ENCODE measurements at regions not wholly inside any gene's neighbourhood (a gene's known extent, or its start where the extent isn't known, plus 50 kb on each side); places are given as distances from the start of the nearest gene placed in this dataset.

- no peaks in the 10 kb centered on the region for H3K4me1 ChIP-seq (ENCODE audit: control insufficient read depth in 1 of 2, extremely low read depth in 1 of 2, insufficient read depth in 2 of 2, low read length in 2 of 2)
- no peak overlapping the region for H3K27ac ChIP-seq (ENCODE audit: low read length)
- H3K4me3 Mint-ChIP-seq = no peak overlapping the region
- no peaks in the 10 kb centered on the region for H3K9me3 ChIP-seq
- no peaks in the 10 kb centered on the region for H3K36me3 ChIP-seq (ENCODE audit: control insufficient read depth in 2 of 2, extremely low read depth in 1 of 2, insufficient read depth in 1 of 2, low read length in 1 of 2)
- no peak for DNase-seq
- ATAC-seq (replicated peaks in 1 of 4) = no peak
- peaks cover 3 to 12% of the 10 kb centered on the region in 2 donors for H3K27me3 Mint-ChIP-seq
- H3K4me1 Mint-ChIP-seq = no peaks in the 10 kb centered on the region
- H3K4me3 ChIP-seq (ENCODE audit: control insufficient read depth in 1 of 2, extremely low read depth in 1 of 2, low read length in 1 of 2) = no peak overlapping the region
- no peak overlapping the region for H3K27ac Mint-ChIP-seq
- H3K9me3 Mint-ChIP-seq = peaks cover 0 to 5% (median 5%) of the 10 kb centered on the region in 3 donors
- no peaks in the 10 kb centered on the region for H3K36me3 Mint-ChIP-seq
- POLR2A ChIA-PET = no interaction called here
- H3K27me3 ChIP-seq (replicated peaks in 1 of 2; ENCODE audit: control insufficient read depth in 2 of 2, extremely low read depth in 1 of 2, insufficient read depth in 2 of 2, low read length in 1 of 2) = peaks cover 0 to 4% of the 10 kb centered on the region in 2 experiments
- CTCF ChIA-PET = no interaction called here
- WGBS (ENCODE audit: insufficient coverage) = 87% methylated on average over 2 of the region's 5 CpGs
These were observed 153.5 kb upstream of the TMEM72 start for GRCh38 chr10:44757551-44758205.

- POLR2A ChIA-PET = no interaction called here
- Histone ChIP-seq H3K27me3 (replicated peaks in 1 of 2; ENCODE audit: control insufficient read depth in 2 of 2, extremely low read depth in 1 of 2, insufficient read depth in 2 of 2, low read length in 1 of 2) (peaks cover 0 to 4% of the 10 kb centered on the region in 2 experiments), H3K4me1 (ENCODE audit: control insufficient read depth in 1 of 2, extremely low read depth in 1 of 2, insufficient read depth in 2 of 2, low read length in 2 of 2) (no peaks in the 10 kb centered on the region), H3K27ac (ENCODE audit: low read length) (no peak overlapping the region), H3K4me3 (ENCODE audit: control insufficient read depth in 1 of 2, extremely low read depth in 1 of 2, low read length in 1 of 2) (no peak overlapping the region), H3K9me3 (no peaks in the 10 kb centered on the region), H3K36me3 (ENCODE audit: control insufficient read depth in 2 of 2, extremely low read depth in 1 of 2, insufficient read depth in 1 of 2, low read length in 1 of 2) (no peaks in the 10 kb centered on the region)
- DNase-seq (no peak), ATAC-seq (replicated peaks in 1 of 4) (no peak)
- H3K36me3 Mint-ChIP-seq = no peaks in the 10 kb centered on the region
- peaks cover 0 to 5% (median 5%) of the 10 kb centered on the region in 3 donors for H3K9me3 Mint-ChIP-seq
- no peak overlapping the region for H3K27ac Mint-ChIP-seq
- H3K27me3 Mint-ChIP-seq = peaks cover 3 to 14% of the 10 kb centered on the region in 2 donors
- CTCF ChIA-PET = no interaction called here
- H3K4me3 Mint-ChIP-seq = no peak overlapping the region
- H3K4me1 Mint-ChIP-seq = no peaks in the 10 kb centered on the region
- 18% methylated on average over 5 of the region's 5 CpGs for WGBS (ENCODE audit: insufficient coverage)
These were observed 152.0 kb upstream of the TMEM72 start for GRCh38 chr10:44759122-44759521.

GRCh38 chr10:44760513-44760912, 150.6 kb upstream of the TMEM72 start:
- Mint-ChIP-seq H3K4me3 (no peak overlapping the region), H3K9me3 (peaks cover 0 to 5% (median 0%) of the 10 kb centered on the region in 3 donors), H3K36me3 (no peaks in the 10 kb centered on the region), H3K27me3 (peaks cover 3 to 14% of the 10 kb centered on the region in 2 donors), H3K27ac (no peak overlapping the region), H3K4me1 (no peaks in the 10 kb centered on the region)
- H3K4me3 ChIP-seq (ENCODE audit: control insufficient read depth in 1 of 2, extremely low read depth in 1 of 2, low read length in 1 of 2) = no peak overlapping the region
- ATAC-seq (replicated peaks in 1 of 4) (no peak), DNase-seq (no peak)
- POLR2A ChIA-PET = no interaction called here
- H3K36me3 ChIP-seq (ENCODE audit: control insufficient read depth in 2 of 2, extremely low read depth in 1 of 2, insufficient read depth in 1 of 2, low read length in 1 of 2) = no peaks in the 10 kb centered on the region
- H3K9me3 ChIP-seq = no peaks in the 10 kb centered on the region
- 50% methylated on average over 1 of the region's 1 CpG for WGBS (ENCODE audit: insufficient coverage)
- H3K27me3 ChIP-seq (replicated peaks in 1 of 2; ENCODE audit: control insufficient read depth in 2 of 2, extremely low read depth in 1 of 2, insufficient read depth in 2 of 2, low read length in 1 of 2) = peaks cover 0 to 4% of the 10 kb centered on the region in 2 experiments
- CTCF ChIA-PET = no interaction called here
- H3K27ac ChIP-seq (ENCODE audit: low read length) = no peak overlapping the region
- H3K4me1 ChIP-seq (ENCODE audit: control insufficient read depth in 1 of 2, extremely low read depth in 1 of 2, insufficient read depth in 2 of 2, low read length in 2 of 2) = no peaks in the 10 kb centered on the region

GRCh38 chr10:44761076-44761475, 150.1 kb upstream of the TMEM72 start:
- WGBS (ENCODE audit: insufficient coverage) = 70% methylated on average over 5 of the region's 5 CpGs
- ChIA-PET POLR2A (no interaction called here), CTCF (no interaction called here)
- Histone ChIP-seq H3K27ac (ENCODE audit: low read length) (no peak overlapping the region), H3K4me3 (ENCODE audit: control insufficient read depth in 1 of 2, extremely low read depth in 1 of 2, low read length in 1 of 2) (no peak overlapping the region), H3K27me3 (replicated peaks in 1 of 2; ENCODE audit: control insufficient read depth in 2 of 2, extremely low read depth in 1 of 2, insufficient read depth in 2 of 2, low read length in 1 of 2) (peaks cover 0 to 4% of the 10 kb centered on the region in 2 experiments), H3K4me1 (ENCODE audit: control insufficient read depth in 1 of 2, extremely low read depth in 1 of 2, insufficient read depth in 2 of 2, low read length in 2 of 2) (no peaks in the 10 kb centered on the region), H3K9me3 (no peaks in the 10 kb centered on the region), H3K36me3 (ENCODE audit: control insufficient read depth in 2 of 2, extremely low read depth in 1 of 2, insufficient read depth in 1 of 2, low read length in 1 of 2) (no peaks in the 10 kb centered on the region)
- Mint-ChIP-seq H3K4me1 (no peaks in the 10 kb centered on the region), H3K27me3 (peaks cover 3 to 14% of the 10 kb centered on the region in 2 donors), H3K4me3 (no peak overlapping the region), H3K27ac (no peak overlapping the region), H3K9me3 (peaks cover 0 to 8% (median 0%) of the 10 kb centered on the region in 3 donors), H3K36me3 (no peaks in the 10 kb centered on the region)
- ATAC-seq (replicated peaks in 1 of 4) (no peak), DNase-seq (no peak)

- peaks cover 0 to 3% (median 0%) of the 10 kb centered on the region in 3 donors for H3K9me3 Mint-ChIP-seq
- no peak overlapping the region for H3K27ac ChIP-seq (ENCODE audit: low read length)
- no peaks in the 10 kb centered on the region for H3K4me1 Mint-ChIP-seq
- H3K4me3 ChIP-seq (ENCODE audit: control insufficient read depth in 1 of 2, extremely low read depth in 1 of 2, low read length in 1 of 2) = no peak overlapping the region
- DNase-seq = no peak
- ChIA-PET CTCF (no interaction called here), POLR2A (no interaction called here)
- no peaks in the 10 kb centered on the region for H3K36me3 ChIP-seq (ENCODE audit: control insufficient read depth in 2 of 2, extremely low read depth in 1 of 2, insufficient read depth in 1 of 2, low read length in 1 of 2)
- H3K9me3 ChIP-seq = no peaks in the 10 kb centered on the region
- no peak overlapping the region for H3K27ac Mint-ChIP-seq
- WGBS (ENCODE audit: insufficient coverage) = 39% methylated on average over 3 of the region's 3 CpGs
- H3K4me3 Mint-ChIP-seq = no peak overlapping the region
- peaks cover 0 to 4% of the 10 kb centered on the region in 2 experiments for H3K27me3 ChIP-seq (replicated peaks in 1 of 2; ENCODE audit: control insufficient read depth in 2 of 2, extremely low read depth in 1 of 2, insufficient read depth in 2 of 2, low read length in 1 of 2)
- no peak for ATAC-seq (replicated peaks in 1 of 4)
- no peaks in the 10 kb centered on the region for H3K36me3 Mint-ChIP-seq
- peaks cover 0 to 6% of the 10 kb centered on the region in 2 donors for H3K27me3 Mint-ChIP-seq
- no peaks in the 10 kb centered on the region for H3K4me1 ChIP-seq (ENCODE audit: control insufficient read depth in 1 of 2, extremely low read depth in 1 of 2, insufficient read depth in 2 of 2, low read length in 2 of 2)
These were observed 147.8 kb upstream of the TMEM72 start for GRCh38 chr10:44763331-44763730.

GRCh38 chr10:44765299-44765698, 145.8 kb upstream of the TMEM72 start:
- H3K27ac Mint-ChIP-seq = no peak overlapping the region
- Histone ChIP-seq H3K36me3 (ENCODE audit: control insufficient read depth in 2 of 2, extremely low read depth in 1 of 2, insufficient read depth in 1 of 2, low read length in 1 of 2) (no peaks in the 10 kb centered on the region), H3K27ac (ENCODE audit: low read length) (no peak overlapping the region), H3K4me3 (ENCODE audit: control insufficient read depth in 1 of 2, extremely low read depth in 1 of 2, low read length in 1 of 2) (no peak overlapping the region), H3K4me1 (ENCODE audit: control insufficient read depth in 1 of 2, extremely low read depth in 1 of 2, insufficient read depth in 2 of 2, low read length in 2 of 2) (no peaks in the 10 kb centered on the region), H3K9me3 (no peaks in the 10 kb centered on the region), H3K27me3 (replicated peaks in 1 of 2; ENCODE audit: control insufficient read depth in 2 of 2, extremely low read depth in 1 of 2, insufficient read depth in 2 of 2, low read length in 1 of 2) (peaks cover 0 to 9% of the 10 kb centered on the region in 2 experiments)
- 50% methylated on average over 1 of the region's 1 CpG for WGBS (ENCODE audit: insufficient coverage)
- POLR2A ChIA-PET = no interaction called here
- H3K27me3 Mint-ChIP-seq = peaks cover 7 to 8% of the 10 kb centered on the region in 2 donors
- H3K4me1 Mint-ChIP-seq = no peaks in the 10 kb centered on the region
- DNase-seq (no peak), ATAC-seq (replicated peaks in 1 of 4) (no peak)
- H3K9me3 Mint-ChIP-seq = peaks cover 0 to 3% (median 0%) of the 10 kb centered on the region in 3 donors
- no peaks in the 10 kb centered on the region for H3K36me3 Mint-ChIP-seq
- no peak overlapping the region for H3K4me3 Mint-ChIP-seq
- CTCF ChIA-PET = interaction anchor here in 1 of 2 donors (0.7 kb wide), 1 partner anchor 328 kb away, joined by 4 read pairs; no protein-coding TSS in a partner anchor
